Urinary bladder (tissue), 3 donors: ENCODE measurements at regions not wholly inside any gene's neighbourhood (a gene's known extent, or its start where the extent isn't known, plus 50 kb on each side); places are given as distances from the start of the nearest gene placed in this dataset.

Experiments
- DNase-seq: peaks from one replicate; pipeline ENCODE4 v3.0.0-alpha.2; 2015; ENCODE audit errors: extremely low spot score
- H3K27ac ChIP-seq: one replicate; pipeline ENCODE4 v1.5.1; 2013; ENCODE audit warnings: low read depth, mild to moderate bottlenecking, moderate library complexity
- H3K36me3 ChIP-seq: one replicate; pipeline ENCODE4 v1.6.1; 2013; ENCODE audit warnings: mild to moderate bottlenecking, moderate library complexity; ENCODE audit not compliant: insufficient read depth
- H3K4me1 ChIP-seq: one replicate; pipeline ENCODE4 v1.6.1; 2013; ENCODE audit warnings: mild to moderate bottlenecking, moderate library complexity; ENCODE audit not compliant: insufficient read depth
- H3K4me3 ChIP-seq: one replicate; pipeline ENCODE4 v1.5.1; 2013; ENCODE audit warnings: low read depth, low read length
- WGBS: extraction: QIAGEN DNeasy Blood & Tissue Kit; methylation state at CpG from one replicate; pipeline ENCODE4 v1.1.7; 2013; 5-methylcytosine and 5-hydroxymethylcytosine counted together
- donor health status: healthy with polysubstance abuse.
- donor health status: healthy.

DNA sequence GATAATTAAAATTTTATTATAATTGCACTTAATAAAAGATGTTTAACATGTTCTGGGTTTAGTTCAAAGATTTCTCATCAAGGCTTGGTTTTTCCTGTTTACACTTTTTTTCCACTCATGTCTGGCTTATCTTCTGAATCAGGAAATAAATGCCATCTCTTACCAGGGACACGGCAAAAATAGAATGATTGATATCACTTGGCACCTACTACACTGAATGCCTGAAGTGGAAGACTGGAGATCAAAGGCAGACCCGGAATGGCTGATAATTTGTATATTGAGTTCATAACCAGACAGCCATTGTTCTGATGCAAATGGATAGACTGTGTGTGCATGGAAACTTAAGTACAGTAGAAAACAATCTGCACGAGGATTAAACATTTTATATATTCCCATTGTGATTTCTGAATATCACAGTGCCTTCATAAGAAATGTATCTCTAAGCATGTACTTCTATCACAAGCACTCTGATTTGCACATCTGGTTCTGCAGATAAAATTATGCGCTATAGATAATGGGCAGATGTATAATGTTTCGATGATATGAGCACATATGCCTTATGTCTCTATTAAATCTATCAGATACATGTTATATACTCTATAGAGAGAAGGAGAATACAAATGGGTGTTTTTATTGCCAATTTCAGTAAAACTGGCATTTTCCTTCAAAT is 304.8 kb downstream of the RND3 start:
- no peaks in the 10 kb centered on the region for H3K4me1 ChIP-seq
- no peak overlapping the region for H3K4me3 ChIP-seq
- H3K36me3 ChIP-seq, result no peaks in the 10 kb centered on the region
- H3K27ac ChIP-seq, result no peak overlapping the region
- DNase-seq, result no peak
- WGBS, result 60% methylated on average over 5 of the region's 5 CpGs

DNA sequence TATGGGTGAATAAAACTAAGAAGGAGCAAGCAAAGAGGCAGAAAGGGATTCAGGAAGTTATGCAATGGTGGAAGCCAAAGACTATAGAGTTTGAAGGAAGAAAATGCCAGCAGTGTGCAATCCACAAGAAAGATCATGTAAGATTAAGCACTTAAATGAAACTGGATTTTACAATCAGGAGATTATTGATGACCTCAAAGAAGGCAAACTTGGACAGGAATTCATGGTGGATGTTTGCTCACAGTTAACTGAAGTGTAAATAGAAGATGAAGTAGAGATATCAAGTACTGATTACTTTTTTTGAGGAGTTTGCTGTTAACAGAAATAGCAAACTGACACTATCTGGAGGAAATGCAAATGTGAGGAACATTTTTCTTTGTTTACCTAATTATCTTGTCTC is 308.9 kb downstream of the RND3 start:
- no peaks in the 10 kb centered on the region for H3K4me1 ChIP-seq
- no peak overlapping the region for H3K4me3 ChIP-seq
- H3K27ac ChIP-seq, result no peak overlapping the region
- DNase-seq, result no peak
- no peaks in the 10 kb centered on the region for H3K36me3 ChIP-seq

DNA sequence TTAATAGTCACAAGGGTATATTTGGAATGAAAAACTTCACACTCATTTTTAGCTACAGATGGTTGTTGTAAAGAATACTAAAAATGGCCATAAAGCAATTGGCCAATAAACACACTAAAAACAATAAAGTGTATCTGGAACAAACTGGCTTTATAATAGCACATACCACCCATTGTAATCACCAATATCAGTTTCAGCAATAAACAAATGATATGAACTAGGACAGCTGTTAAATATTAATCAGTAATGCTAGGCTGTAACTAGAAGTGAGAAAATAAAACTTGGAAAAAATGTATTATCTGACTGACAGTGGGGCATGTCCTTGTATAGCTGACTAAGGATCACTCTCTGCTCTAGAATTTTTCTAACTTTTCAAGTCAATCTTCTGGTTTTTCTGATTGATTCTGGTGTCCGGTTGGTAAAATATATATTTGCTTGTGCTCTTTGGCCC is 312.5 kb downstream of the RND3 start:
- Histone ChIP-seq H3K27ac (no peak overlapping the region), H3K4me1 (no peaks in the 10 kb centered on the region), H3K4me3 (no peak overlapping the region), H3K36me3 (no peaks in the 10 kb centered on the region)
- peak; percentile 49 for DNase-seq
- WGBS, result 63% methylated on average over 1 of the region's 1 CpG

DNA sequence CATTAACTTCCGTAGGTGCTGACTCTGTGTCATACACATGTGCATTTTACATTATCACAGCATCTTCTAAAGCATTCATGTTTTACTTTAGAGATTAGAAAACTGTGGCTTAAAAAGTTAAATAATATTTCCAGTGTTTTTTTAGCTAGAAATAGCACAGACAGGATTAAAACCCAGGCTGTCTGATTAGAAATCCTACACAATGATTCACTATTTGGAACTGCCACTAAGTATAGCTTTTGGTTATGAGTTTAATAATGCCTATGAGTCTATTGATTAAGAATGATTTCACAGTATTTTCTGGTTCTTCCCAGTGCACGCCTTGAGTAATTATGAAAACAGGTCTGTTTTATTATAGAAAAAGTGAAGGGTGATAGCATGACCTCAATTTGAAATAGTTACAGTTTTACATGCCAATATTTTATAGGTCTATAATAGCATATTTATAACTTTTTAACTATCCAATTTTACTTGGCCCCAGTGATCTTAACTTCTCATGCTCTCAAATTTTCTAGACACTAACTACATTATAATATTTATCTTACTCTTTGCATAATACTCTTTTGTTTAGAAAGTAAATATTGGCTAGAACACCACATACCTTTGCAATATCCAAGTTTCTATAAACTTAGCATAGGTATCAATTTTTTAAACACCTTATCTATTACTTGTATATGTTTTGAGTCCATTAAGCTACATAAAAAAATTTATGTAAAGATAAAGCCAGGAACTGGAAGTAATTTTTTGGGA is 313.2 kb downstream of the RND3 start:
- DNase-seq, result no peak
- H3K36me3 ChIP-seq, result no peaks in the 10 kb centered on the region
- WGBS, result 77% methylated on average over 2 of the region's 2 CpGs
- H3K27ac ChIP-seq, result no peak overlapping the region
- no peaks in the 10 kb centered on the region for H3K4me1 ChIP-seq
- H3K4me3 ChIP-seq, result no peak overlapping the region

DNA sequence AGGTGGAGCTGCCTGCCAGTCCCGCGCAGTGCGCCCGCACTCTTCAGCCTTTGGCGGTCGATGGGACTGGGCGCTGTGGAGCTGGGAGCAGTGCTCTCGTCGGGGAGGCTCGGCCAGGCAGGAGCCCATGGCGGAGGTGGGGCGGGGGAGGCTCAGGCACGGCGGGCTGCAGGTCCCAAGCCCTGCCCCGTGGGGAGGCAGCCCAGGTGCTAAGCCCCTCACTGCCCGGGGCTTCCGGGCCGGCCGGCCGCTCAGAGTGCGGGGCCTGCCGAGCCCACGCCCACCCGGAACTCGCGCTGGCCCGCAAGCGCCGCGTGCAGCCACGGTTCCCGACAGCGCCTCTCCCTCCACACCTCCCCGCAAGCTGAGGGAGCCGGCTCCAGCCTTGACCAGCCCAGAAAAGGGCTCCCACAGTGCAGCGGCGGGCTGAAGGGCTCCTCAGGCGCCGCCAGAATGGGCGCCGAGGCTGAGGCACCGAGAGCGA is 316.4 kb downstream of the RND3 start:
- 98% methylated on average over 43 of the region's 43 CpGs for WGBS
- no peak for DNase-seq
- H3K27ac ChIP-seq, result no peak overlapping the region
- no peak overlapping the region for H3K4me3 ChIP-seq
- H3K36me3 ChIP-seq, result no peaks in the 10 kb centered on the region
- no peaks in the 10 kb centered on the region for H3K4me1 ChIP-seq

DNA sequence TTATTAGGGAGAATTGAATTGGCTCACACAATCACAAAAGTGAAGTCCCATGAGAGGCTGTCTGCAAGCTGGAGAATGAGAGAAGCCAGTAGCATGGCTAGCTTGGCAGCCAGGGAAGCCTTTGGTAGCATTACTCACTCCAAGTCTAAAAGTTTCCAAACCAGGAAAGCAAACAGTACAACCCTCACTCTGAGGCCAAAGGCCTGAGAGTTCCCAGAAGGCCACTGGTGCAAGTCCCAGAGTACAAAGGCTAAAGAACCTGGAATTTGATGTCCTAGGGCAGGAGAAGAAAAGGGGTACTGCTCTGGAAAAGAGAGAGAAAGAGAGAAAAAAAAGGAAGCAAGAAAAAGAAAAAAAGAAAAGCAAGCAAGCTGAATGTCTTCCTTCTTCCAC is 318.2 kb downstream of the RND3 start:
- H3K27ac ChIP-seq, result no peak overlapping the region
- DNase-seq, result no peak

DNA sequence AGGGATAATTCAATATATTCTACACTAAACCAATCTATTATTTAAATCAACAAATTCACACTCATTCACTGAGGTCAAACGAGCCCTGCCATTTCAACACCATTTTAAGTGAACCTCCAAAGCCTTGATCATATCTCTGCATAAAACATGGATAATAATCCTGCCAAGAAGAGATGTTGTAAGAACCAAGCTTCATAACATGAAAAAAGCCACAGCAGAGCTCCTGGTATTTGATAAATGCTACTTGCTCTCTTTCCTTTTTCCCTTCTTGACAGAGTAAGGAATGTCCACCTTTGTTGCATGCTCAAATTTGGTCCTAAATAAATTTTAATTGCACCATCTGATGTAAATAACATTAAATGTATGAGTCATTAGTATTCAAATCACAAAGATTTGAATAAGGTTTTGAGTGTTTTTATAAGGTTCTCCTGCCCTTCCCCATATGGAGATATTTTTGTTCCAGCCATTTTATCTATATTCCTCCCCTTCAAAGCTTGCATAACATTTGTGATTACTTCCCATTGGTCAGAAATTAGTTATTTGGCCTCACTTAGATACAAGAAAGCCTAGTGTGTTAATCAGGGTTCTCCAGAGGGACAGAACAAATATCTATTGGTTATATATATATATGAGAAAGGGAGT is 318.8 kb downstream of the RND3 start:
- no peak for DNase-seq
- Histone ChIP-seq H3K36me3 (no peaks in the 10 kb centered on the region), H3K27ac (no peak overlapping the region), H3K4me1 (no peaks in the 10 kb centered on the region), H3K4me3 (no peak overlapping the region)
- 19% methylated on average over 1 of the region's 1 CpG for WGBS

More for the DNA sequence above, 318.2 kb downstream of the RND3 start:
- Histone ChIP-seq H3K36me3 (no peaks in the 10 kb centered on the region), H3K4me3 (no peak overlapping the region), H3K4me1 (no peaks in the 10 kb centered on the region)

DNA sequence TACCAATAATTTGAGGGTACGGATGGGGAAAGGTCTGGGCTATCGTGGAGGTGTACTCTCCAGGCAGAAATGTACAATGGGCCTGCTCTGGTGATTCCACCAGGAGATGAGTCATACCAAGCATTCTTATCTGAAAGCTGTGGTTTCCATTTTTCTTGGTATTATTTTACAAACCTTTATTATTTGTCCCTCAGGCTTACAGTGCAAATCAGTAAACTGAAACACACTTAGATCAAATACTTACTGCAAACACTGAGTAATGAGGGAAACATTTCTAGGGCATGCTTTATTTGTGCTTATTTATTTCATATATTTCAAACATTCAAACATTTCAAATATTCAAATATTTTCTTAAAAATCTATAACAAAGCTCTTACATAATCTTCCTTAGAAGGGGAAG is 319.8 kb downstream of the RND3 start:
- no peak overlapping the region for H3K27ac ChIP-seq
- no peaks in the 10 kb centered on the region for H3K36me3 ChIP-seq
- H3K4me1 ChIP-seq, result no peaks in the 10 kb centered on the region
- no peak overlapping the region for H3K4me3 ChIP-seq
- 96% methylated on average over 2 of the region's 2 CpGs for WGBS
- DNase-seq, result no peak

DNA sequence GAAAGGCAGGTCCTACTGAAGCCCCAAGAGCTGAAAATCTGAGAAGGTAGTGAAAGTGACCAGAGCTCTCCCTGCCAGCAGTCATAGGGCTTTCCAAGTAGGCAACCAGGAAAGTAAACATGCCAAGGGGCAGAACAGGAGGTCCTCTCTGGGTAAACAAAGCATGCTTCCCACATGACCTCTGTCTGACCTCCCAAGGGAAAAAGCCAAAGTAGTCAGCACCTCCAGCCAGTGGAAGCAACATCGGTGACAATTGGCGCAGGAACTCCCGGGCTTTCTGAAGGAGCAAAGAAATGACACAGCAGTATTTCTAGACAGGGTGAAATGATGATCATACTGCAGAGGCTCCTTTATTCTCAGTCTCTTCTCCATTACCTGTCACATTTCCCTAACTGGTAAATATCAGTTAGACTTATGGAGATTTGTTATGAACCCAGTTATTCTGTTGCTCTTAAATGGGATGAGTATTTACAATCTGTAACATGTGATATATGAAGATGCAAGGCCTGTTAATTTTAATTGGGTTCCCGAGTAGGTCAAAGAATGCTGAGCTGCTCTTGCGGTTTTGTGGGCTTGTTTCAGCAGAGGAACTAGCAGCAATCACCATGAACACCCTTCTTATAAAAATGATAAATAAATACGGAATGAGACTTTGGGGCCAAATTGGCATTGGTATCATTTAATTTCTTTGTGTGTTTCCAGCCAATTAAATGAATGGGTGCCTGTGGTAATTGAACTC is 321.0 kb downstream of the RND3 start:
- H3K4me1 ChIP-seq, result no peaks in the 10 kb centered on the region
- no peaks in the 10 kb centered on the region for H3K36me3 ChIP-seq
- no peak overlapping the region for H3K4me3 ChIP-seq
- WGBS, result 66% methylated on average over 6 of the region's 6 CpGs
- DNase-seq, result no peak
- no peak overlapping the region for H3K27ac ChIP-seq

DNA sequence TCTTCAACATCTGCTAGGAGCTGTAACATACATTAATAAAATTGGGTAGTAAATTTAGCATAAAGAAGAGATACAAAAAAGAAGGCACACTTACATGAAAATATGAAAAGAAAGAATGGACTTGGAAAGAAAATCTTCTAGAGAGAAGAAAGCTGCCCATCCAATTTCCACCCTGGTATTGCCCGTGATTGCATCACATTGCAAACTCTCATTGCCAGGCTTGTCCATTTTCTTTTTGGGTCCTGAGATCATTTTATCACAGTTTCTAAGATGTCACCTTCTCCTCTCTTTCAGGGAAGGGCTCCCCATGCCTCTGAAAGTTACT is 321.5 kb downstream of the RND3 start:
- no peak for DNase-seq
- no peak overlapping the region for H3K4me3 ChIP-seq
- H3K36me3 ChIP-seq, result no peaks in the 10 kb centered on the region
- WGBS, result 94% methylated on average over 1 of the region's 1 CpG
- H3K4me1 ChIP-seq, result no peaks in the 10 kb centered on the region
- H3K27ac ChIP-seq, result no peak overlapping the region

DNA sequence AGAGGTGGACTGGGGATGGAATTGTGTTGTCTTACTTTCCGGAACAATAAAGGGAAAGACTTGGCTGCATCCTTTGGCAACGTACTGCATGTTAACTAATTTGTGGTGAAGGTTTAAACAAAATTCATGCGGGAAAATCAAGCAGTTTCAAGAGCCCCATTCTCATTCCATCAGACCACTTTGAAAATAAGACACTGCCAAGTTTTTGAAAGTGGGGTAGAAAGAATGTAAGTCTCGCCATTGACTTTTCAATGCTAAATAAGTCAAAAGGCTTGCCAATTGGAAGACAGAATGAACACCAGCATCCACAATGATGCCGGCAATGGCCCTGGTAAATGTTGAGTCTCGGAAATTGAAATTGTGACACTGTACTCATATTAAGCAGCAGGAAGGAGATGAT is 322.0 kb downstream of the RND3 start:
- Histone ChIP-seq H3K4me1 (no peaks in the 10 kb centered on the region), H3K27ac (no peak overlapping the region), H3K36me3 (no peaks in the 10 kb centered on the region), H3K4me3 (no peak overlapping the region)
- 90% methylated on average over 6 of the region's 6 CpGs for WGBS
- DNase-seq, result no peak

DNA sequence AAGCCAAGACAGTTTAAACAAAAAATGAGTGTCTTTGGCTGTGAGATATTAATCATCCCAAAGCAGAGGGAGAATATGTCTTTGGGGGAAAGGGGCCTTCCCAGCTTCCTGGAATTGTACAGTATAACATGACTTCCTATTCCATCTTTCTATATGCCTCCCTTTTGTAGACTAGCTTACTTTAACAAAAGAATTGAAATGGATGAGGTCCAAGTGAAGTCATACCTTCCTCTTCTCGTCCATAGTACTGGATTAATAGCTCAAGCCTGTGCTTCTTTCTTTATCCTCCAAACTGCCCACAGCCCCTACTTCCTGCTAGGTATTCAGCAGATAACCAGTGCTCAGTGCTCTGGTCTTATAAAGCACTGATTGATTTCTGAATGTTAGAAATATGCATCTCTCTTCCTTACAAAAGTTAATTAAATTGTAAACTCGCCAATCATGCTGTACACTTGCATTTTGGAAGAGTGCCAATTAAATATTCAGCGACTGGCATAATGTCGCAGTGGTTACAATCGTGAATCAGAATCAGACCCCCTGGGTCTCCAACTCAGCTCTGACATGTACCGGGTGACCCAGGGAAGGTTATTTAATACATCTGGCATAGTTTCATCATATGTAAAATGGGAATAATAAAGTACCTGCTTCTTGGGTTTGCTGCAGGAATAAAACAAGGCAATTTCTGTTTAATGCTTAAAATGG is 325.1 kb downstream of the RND3 start:
- H3K27ac ChIP-seq, result no peak overlapping the region
- no peak for DNase-seq
- no peaks in the 10 kb centered on the region for H3K36me3 ChIP-seq
- 67% methylated on average over 6 of the region's 6 CpGs for WGBS
- no peak overlapping the region for H3K4me3 ChIP-seq
- no peaks in the 10 kb centered on the region for H3K4me1 ChIP-seq

DNA sequence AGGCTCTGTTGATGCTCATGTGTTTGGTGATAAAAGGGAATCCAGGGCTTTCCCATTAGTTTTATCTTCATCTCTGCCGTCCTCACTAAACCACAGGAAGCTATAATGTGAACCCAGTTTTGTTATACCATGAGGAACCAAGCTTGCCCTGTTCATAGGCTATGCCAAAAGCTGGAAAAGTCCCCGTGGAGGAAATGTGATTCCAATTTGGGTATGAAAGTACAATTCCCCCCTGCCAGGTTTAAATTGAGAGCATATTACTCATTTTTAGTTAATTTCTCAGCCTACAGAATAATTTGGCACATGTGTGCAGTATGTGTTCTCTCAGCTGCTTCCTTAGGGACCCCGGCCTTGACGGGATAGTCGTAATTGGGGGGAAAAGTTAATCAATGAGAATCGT is 327.4 kb downstream of the RND3 start:
- Histone ChIP-seq H3K36me3 (no peaks in the 10 kb centered on the region), H3K4me1 (no peaks in the 10 kb centered on the region), H3K27ac (no peak overlapping the region), H3K4me3 (no peak overlapping the region)
- 73% methylated on average over 6 of the region's 6 CpGs for WGBS
- DNase-seq, result no peak
